ENCODE measurements at regions not wholly inside any gene's neighbourhood (a gene's known extent, or its start where the extent isn't known, plus 50 kb on each side); places are given as distances from the start of the nearest gene placed in this dataset.

GRCh38 chr6:150684161-150684560, 84.5 kb downstream of the PLEKHG1 start:
- TF ChIP-seq CTCF (IDR thresholded peaks at IDR 0.05; ENCODE audit: low read length): no peak
- TF ChIP-seq EZH2 (IDR thresholded peaks at IDR 0.05; ENCODE audit: borderline replicate concordance, low read length): no peak
